ENCODE measurements at regions not wholly inside any gene's neighbourhood (a gene's known extent, or its start where the extent isn't known, plus 50 kb on each side); places are given as distances from the start of the nearest gene placed in this dataset.
"Not testable (repeated sequence)": the region's sequence is repeated elsewhere in the genome, so short reads cannot be mapped to it uniquely, and the experiment has no call there.

DNA sequence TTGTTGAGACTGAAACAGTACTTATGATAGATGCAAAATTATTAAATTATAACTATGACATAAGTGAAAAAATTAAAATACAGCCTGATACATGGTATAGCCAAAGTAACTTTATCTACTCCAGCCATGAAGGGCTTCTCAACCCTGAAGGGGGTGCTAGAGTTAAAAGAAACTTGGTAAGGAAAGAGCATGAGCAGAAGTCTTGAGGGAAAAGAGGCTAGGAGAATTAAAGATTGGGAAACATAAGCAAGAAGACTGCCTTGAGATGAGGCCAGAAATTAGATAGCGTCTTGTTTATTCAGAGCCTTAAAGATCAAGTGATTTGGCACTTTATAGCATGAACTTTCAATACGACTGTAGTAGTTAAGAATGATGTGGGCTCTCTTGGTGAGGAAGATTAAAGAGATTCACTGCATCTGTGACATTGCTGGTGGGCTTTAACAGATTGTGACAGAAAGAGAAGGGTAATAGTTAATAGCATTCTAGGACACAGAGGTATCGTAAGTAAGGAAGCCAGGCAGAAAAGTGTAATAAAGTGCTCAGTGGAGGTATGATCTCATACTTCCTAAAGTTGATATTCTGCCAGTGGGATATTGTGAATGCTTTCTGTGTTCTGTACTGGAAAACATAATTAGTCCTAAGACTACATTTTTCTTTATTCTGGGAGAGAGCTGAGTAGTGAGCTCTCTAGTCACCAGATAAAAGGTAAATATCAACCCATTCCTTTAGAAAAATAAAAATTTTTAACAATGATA, 385.4 kb upstream of the PRR20A start:
- no peak overlapping the region for H3K27ac ChIP-seq (ENCODE audit: low read length)
- BruUV-seq (replicated peaks): no TSS peak
- H3K79me2 ChIP-seq (ENCODE audit: low read length): no peaks in the 10 kb centered on the region
- H3K27me3 ChIP-seq (ENCODE audit: low read length): no peaks in the 10 kb centered on the region
- no peak overlapping the region for H3K4me2 ChIP-seq (ENCODE audit: low read length)
- no peak for TF ChIP-seq EZH2 (IDR thresholded peaks at IDR 0.05; ENCODE audit: low read length, unreplicated experiment)
- H3K4me3 ChIP-seq (ENCODE audit: low read length): no peak overlapping the region
- intact Hi-C loops (cut with micrococcal nuclease): no loop called here
- CTCF ChIA-PET: no interaction called here
- ATAC-seq (peak; percentile 58), DNase-seq (peak; percentile 4)
- H3K9me3 ChIP-seq (ENCODE audit: low read length): no peaks in the 10 kb centered on the region
- H3K4me1 ChIP-seq (ENCODE audit: insufficient read depth, low read length): no peaks in the 10 kb centered on the region
- no peak overlapping the region for H2AFZ ChIP-seq (ENCODE audit: low read length)
- no peak overlapping the region for H3K9ac ChIP-seq (ENCODE audit: low read length)
- POLR2A ChIA-PET (ENCODE audit: unreplicated experiment): no interaction called here
- no peaks in the 10 kb centered on the region for H3K9me2 ChIP-seq (replicated peaks; ENCODE audit: low read length)
- H3K36me3 ChIP-seq (ENCODE audit: low read depth, low read length): no peaks in the 10 kb centered on the region
- no peaks in the 10 kb centered on the region for H3F3A ChIP-seq (ENCODE audit: low read length, unreplicated experiment)
- no peaks in the 10 kb centered on the region for H4K20me1 ChIP-seq (ENCODE audit: low read length)

GRCh38 chr13:56763333-56763732, 377.4 kb upstream of the PRR20A start:
- BruUV-seq (replicated peaks): not testable (repeated sequence)

GRCh38 chr13:56773148-56773547, 367.6 kb upstream of the PRR20A start:
- Histone ChIP-seq H3K4me1 (ENCODE audit: insufficient read depth, low read length) (no peaks in the 10 kb centered on the region), H2AFZ (ENCODE audit: low read length) (no peak overlapping the region), H3K79me2 (ENCODE audit: low read length) (no peaks in the 10 kb centered on the region), H3K9me3 (ENCODE audit: low read length) (no peaks in the 10 kb centered on the region), H3K4me3 (ENCODE audit: low read length) (no peak overlapping the region), H3K36me3 (ENCODE audit: low read depth, low read length) (no peaks in the 10 kb centered on the region), H3K9ac (ENCODE audit: low read length) (no peak overlapping the region), H3K9me2 (replicated peaks; ENCODE audit: low read length) (no peaks in the 10 kb centered on the region), H3K27me3 (ENCODE audit: low read length) (no peaks in the 10 kb centered on the region), H3K27ac (ENCODE audit: low read length) (no peak overlapping the region), H3K4me2 (ENCODE audit: low read length) (no peak overlapping the region), H4K20me1 (ENCODE audit: low read length) (no peaks in the 10 kb centered on the region), H3F3A (ENCODE audit: low read length, unreplicated experiment) (no peaks in the 10 kb centered on the region)
- BruUV-seq (replicated peaks): no TSS peak
- CTCF ChIA-PET: no interaction called here
- POLR2A ChIA-PET (ENCODE audit: unreplicated experiment): no interaction called here
- no peak for TF ChIP-seq EZH2 (IDR thresholded peaks at IDR 0.05; ENCODE audit: low read length, unreplicated experiment)
- TF ChIP-seq CTCF (conservative IDR thresholded peaks at IDR 0.05; ENCODE audit: low read depth, low read length): no peak
- intact Hi-C loops (cut with micrococcal nuclease): no loop called here
- no peak for ATAC-seq
- no peak for DNase-seq

More at GRCh38 chr13:56763333-56763732, 377.4 kb upstream of the PRR20A start:
- H3K4me1 ChIP-seq (ENCODE audit: insufficient read depth, low read length); POLR2A ChIA-PET (ENCODE audit: unreplicated experiment); H2AFZ ChIP-seq (ENCODE audit: low read length); H3F3A ChIP-seq (ENCODE audit: low read length, unreplicated experiment); H3K9me2 ChIP-seq (replicated peaks; ENCODE audit: low read length); H3K27me3 ChIP-seq (ENCODE audit: low read length); intact Hi-C loops (cut with micrococcal nuclease); H3K27ac ChIP-seq (ENCODE audit: low read length); CTCF ChIA-PET; DNase-seq; H3K9ac ChIP-seq (ENCODE audit: low read length); H3K79me2 ChIP-seq (ENCODE audit: low read length); H4K20me1 ChIP-seq (ENCODE audit: low read length); ATAC-seq; H3K36me3 ChIP-seq (ENCODE audit: low read depth, low read length); H3K9me3 ChIP-seq (ENCODE audit: low read length); H3K4me2 ChIP-seq (ENCODE audit: low read length); H3K4me3 ChIP-seq (ENCODE audit: low read length): not testable (repeated sequence)

- Histone ChIP-seq H3K27me3 (ENCODE audit: low read length) (no peaks in the 10 kb centered on the region), H3F3A (ENCODE audit: low read length, unreplicated experiment) (no peaks in the 10 kb centered on the region), H3K27ac (ENCODE audit: low read length) (no peak overlapping the region), H3K4me3 (ENCODE audit: low read length) (no peak overlapping the region), H3K79me2 (ENCODE audit: low read length) (no peaks in the 10 kb centered on the region), H3K9me3 (ENCODE audit: low read length) (no peaks in the 10 kb centered on the region), H3K36me3 (ENCODE audit: low read depth, low read length) (no peaks in the 10 kb centered on the region), H3K9ac (ENCODE audit: low read length) (no peak overlapping the region), H2AFZ (ENCODE audit: low read length) (no peak overlapping the region), H3K4me2 (ENCODE audit: low read length) (no peak overlapping the region), H3K4me1 (ENCODE audit: insufficient read depth, low read length) (no peaks in the 10 kb centered on the region), H4K20me1 (ENCODE audit: low read length) (no peaks in the 10 kb centered on the region), H3K9me2 (replicated peaks; ENCODE audit: low read length) (no peaks in the 10 kb centered on the region)
- no TSS peak for BruUV-seq (replicated peaks)
- ATAC-seq (no peak), DNase-seq (no peak)
- CTCF ChIA-PET: no interaction called here
- intact Hi-C loops (cut with micrococcal nuclease): no loop called here
- POLR2A ChIA-PET (ENCODE audit: unreplicated experiment): no interaction called here
- TF ChIP-seq CTCF (conservative IDR thresholded peaks at IDR 0.05; ENCODE audit: low read depth, low read length) (no peak), EZH2 (IDR thresholded peaks at IDR 0.05; ENCODE audit: low read length, unreplicated experiment) (no peak), EZH2phosphoT487 (IDR thresholded peaks at IDR 0.05; ENCODE audit: borderline replicate concordance, low read length) (no peak)
These were observed 351.2 kb upstream of the PRR20A start for GRCh38 chr13:56789527-56789926.

Data from PC-3 (cell line).